GM23248 (cell line): ENCODE measurements at regions not wholly inside any gene's neighbourhood (a gene's known extent, or its start where the extent isn't known, plus 50 kb on each side); places are given as distances from the start of the nearest gene placed in this dataset.
"Not testable (repeated sequence)": the region's sequence is repeated elsewhere in the genome, so short reads cannot be mapped to it uniquely, and the experiment has no call there.

Experiments used
- DNase-seq: peaks from one replicate; pipeline ENCODE4 v3.0.0-alpha.2; 2015
- H2AFZ ChIP-seq: fragments of 200-600 bp; sonication (generic); 2 replicates; pipeline ENCODE4 v1.6.1; 2016; ENCODE audit warnings: antibody characterized with exemption
- H3F3A ChIP-seq: fragments of 200-600 bp; sonication (generic); 2 replicates; pipeline ENCODE4 v1.6.1; 2016; ENCODE audit warnings: mild to moderate bottlenecking, antibody characterized with exemption, mixed run types; ENCODE audit not compliant: insufficient read depth
- H3K27ac ChIP-seq: fragments of 200-600 bp; sonication (generic); 2 replicates; pipeline ENCODE4 v1.5.1; 2016; ENCODE audit warnings: mild to moderate bottlenecking
- H3K27me3 ChIP-seq: fragments of 200-600 bp; sonication (generic); replicated peaks from 2 replicates; pipeline ENCODE4 v1.6.1; 2016; ENCODE audit warnings: mild to moderate bottlenecking; ENCODE audit not compliant: insufficient read depth
- H3K36me3 ChIP-seq: fragments of 200-600 bp; sonication (generic); 2 replicates; pipeline ENCODE4 v1.6.1; 2016; ENCODE audit warnings: low read depth, mild to moderate bottlenecking
- H3K4me1 ChIP-seq: fragments of 200-600 bp; sonication (generic); 2 replicates; pipeline ENCODE4 v1.6.1; 2016; ENCODE audit warnings: mild to moderate bottlenecking; ENCODE audit not compliant: insufficient read depth
- H3K4me2 ChIP-seq: fragments of 200-600 bp; sonication (generic); one replicate; pipeline ENCODE4 v1.6.1; 2016; ENCODE audit warnings: mild to moderate bottlenecking; ENCODE audit not compliant: unreplicated experiment
- H3K4me3 ChIP-seq: fragments of 200-600 bp; sonication (generic); 2 replicates; pipeline ENCODE4 v1.5.1; 2016; ENCODE audit warnings: mild to moderate bottlenecking
- H3K79me2 ChIP-seq: fragments of 200-600 bp; sonication (generic); 2 replicates; pipeline ENCODE4 v1.6.1; 2016; ENCODE audit warnings: mild to moderate bottlenecking; ENCODE audit not compliant: insufficient read depth
- H3K9ac ChIP-seq: fragments of 200-600 bp; sonication (generic); 2 replicates; pipeline ENCODE4 v1.6.1; 2016; ENCODE audit warnings: mild to moderate bottlenecking
- H3K9me2 ChIP-seq: fragments of 200-600 bp; sonication (generic); 2 replicates; pipeline ENCODE4 v1.6.1; 2016; ENCODE audit warnings: mixed run types, mild to moderate bottlenecking, moderate library complexity; ENCODE audit not compliant: insufficient read depth
- H3K9me3 ChIP-seq: fragments of 200-600 bp; sonication (generic); one replicate; pipeline ENCODE4 v1.6.1; 2017; ENCODE audit warnings: low read depth
- H4K20me1 ChIP-seq: fragments of 200-600 bp; sonication (generic); 2 replicates; pipeline ENCODE4 v1.6.0; 2016; ENCODE audit not compliant: insufficient read depth
- EZH2 ChIP-seq: fragments of 200-600 bp; sonication (generic); IDR thresholded peaks from 2 replicates; pipeline ENCODE4 v1.6.1; 2018; ENCODE audit warnings: antibody characterized with exemption, mild to moderate bottlenecking; ENCODE audit not compliant: insufficient read depth, poor library complexity, severe bottlenecking
- EZH2phosphoT487 ChIP-seq: fragments of 200-600 bp; sonication (generic); IDR thresholded peaks from 2 replicates; pipeline ENCODE4 v1.6.1; 2018; ENCODE audit warnings: antibody characterized with exemption, moderate library complexity, mild to moderate bottlenecking, low read depth; ENCODE audit not compliant: insufficient read depth
- WGBS, 2 experiments: methylation state at CpG; one replicate each; pipeline ENCODE4 v1.1.6; 2015 to 2017; ENCODE audit warnings: low lambda C conversion rate in 2 of 2, low coverage in 1 of 2; ENCODE audit errors: missing lambda C conversion rate in 2 of 2; 5-methylcytosine and 5-hydroxymethylcytosine counted together
- in situ Hi-C: fragments of 300-500 bp; cut with MboI; formaldehyde crosslinking; loops from 2 replicates; pipeline ENCODE4 v1.15.0; 2020

- H4K20me1 ChIP-seq, result no peaks in the 10 kb centered on the region
- no peaks in the 10 kb centered on the region for H3K9me3 ChIP-seq
- no peak overlapping the region for H3K4me2 ChIP-seq
- no peak overlapping the region for H3K4me3 ChIP-seq
- in situ Hi-C loops, result no loop called here
- H2AFZ ChIP-seq, result no peak overlapping the region
- WGBS, 2 experiments, result 25 to 33% methylated on average over 1 of the region's 1 CpG
- H3K27me3 ChIP-seq, result no peaks in the 10 kb centered on the region
- peaks cover 14% of the 10 kb centered on the region; the same call in 1 of the 2 replicates for H3K4me1 ChIP-seq
- H3K79me2 ChIP-seq, result no peaks in the 10 kb centered on the region
- peaks cover 26% of the 10 kb centered on the region for H3F3A ChIP-seq
- no peaks in the 10 kb centered on the region for H3K36me3 ChIP-seq
- no peak overlapping the region for H3K27ac ChIP-seq
- no peak for DNase-seq
- no peak overlapping the region for H3K9ac ChIP-seq
- TF ChIP-seq EZH2phosphoT487 (no peak), EZH2 (no peak)
- no peaks in the 10 kb centered on the region for H3K9me2 ChIP-seq
Observed at GRCh38 chr5:142527234-142527633, 158.7 kb downstream of the FGF1 start.

- Histone ChIP-seq H3K9me2 (no peaks in the 10 kb centered on the region), H3K36me3 (no peaks in the 10 kb centered on the region), H3K4me1 (peaks cover 7% of the 10 kb centered on the region), H3K4me3 (no peak overlapping the region), H3K27me3 (no peaks in the 10 kb centered on the region), H4K20me1 (no peaks in the 10 kb centered on the region), H3K9ac (no peak overlapping the region), H3K27ac (no peak overlapping the region), H3K4me2 (no peak overlapping the region), H3F3A (0 out of 2 replicates have a peak, but pooled peaks cover 5% of the 10 kb centered on the region), H3K79me2 (no peaks in the 10 kb centered on the region), H3K9me3 (no peaks in the 10 kb centered on the region), H2AFZ (no peak overlapping the region)
- no peak for TF ChIP-seq EZH2phosphoT487
- TF ChIP-seq EZH2, result no peak
- 70 to 83% methylated on average over 3 to 6 of the region's 6 CpGs for WGBS, 2 experiments
- DNase-seq, result no peak
- in situ Hi-C loops, result no loop called here
Observed at GRCh38 chr5:142522983-142523382, 162.9 kb downstream of the FGF1 start.

- H3K4me1 ChIP-seq, result peaks cover 7% of the 10 kb centered on the region
- H3F3A ChIP-seq, result no peaks in the 10 kb centered on the region
- TF ChIP-seq EZH2, result no peak
- no peak for TF ChIP-seq EZH2phosphoT487
- no peak overlapping the region for H3K27ac ChIP-seq
- WGBS, 2 experiments, result 71 to 78% methylated on average over 7 of the region's 7 CpGs
- no peak overlapping the region for H3K9ac ChIP-seq
- no peaks in the 10 kb centered on the region for H4K20me1 ChIP-seq
- H3K4me2 ChIP-seq, result no peak overlapping the region
- no peaks in the 10 kb centered on the region for H3K36me3 ChIP-seq
- no peak for DNase-seq
- in situ Hi-C loops, result no loop called here
- H3K27me3 ChIP-seq, result no peaks in the 10 kb centered on the region
- H3K4me3 ChIP-seq, result no peak overlapping the region
- H3K79me2 ChIP-seq, result no peaks in the 10 kb centered on the region
- no peaks in the 10 kb centered on the region for H3K9me2 ChIP-seq
- no peak overlapping the region for H2AFZ ChIP-seq
- no peaks in the 10 kb centered on the region for H3K9me3 ChIP-seq
Observed at GRCh38 chr5:142521706-142522105, 164.2 kb downstream of the FGF1 start.

- no peaks in the 10 kb centered on the region for H3K9me2 ChIP-seq
- in situ Hi-C loops, result no loop called here
- no peaks in the 10 kb centered on the region for H3K36me3 ChIP-seq
- 60 to 76% methylated on average over 2 of the region's 2 CpGs for WGBS, 2 experiments
- H3K79me2 ChIP-seq, result no peaks in the 10 kb centered on the region
- TF ChIP-seq EZH2phosphoT487, result no peak
- TF ChIP-seq EZH2, result no peak
- no peak overlapping the region for H2AFZ ChIP-seq
- peak; percentile 9 for DNase-seq
- H3K27me3 ChIP-seq, result no peaks in the 10 kb centered on the region
- no peak overlapping the region for H3K9ac ChIP-seq
- peaks cover 7% of the 10 kb centered on the region for H3K4me1 ChIP-seq
- no peak overlapping the region for H3K4me3 ChIP-seq
- H3K27ac ChIP-seq, result no peak overlapping the region
- H4K20me1 ChIP-seq, result no peaks in the 10 kb centered on the region
- no peaks in the 10 kb centered on the region for H3K9me3 ChIP-seq
- no peaks in the 10 kb centered on the region for H3F3A ChIP-seq
- no peak overlapping the region for H3K4me2 ChIP-seq
Observed at GRCh38 chr5:142520885-142521284, 165.0 kb downstream of the FGF1 start.

GRCh38 chr5:142519913-142520312 lies 166.0 kb downstream of the FGF1 start:
- H3K4me1 ChIP-seq, H3K27ac ChIP-seq, DNase-seq, H2AFZ ChIP-seq, H4K20me1 ChIP-seq, H3K4me3 ChIP-seq, H3F3A ChIP-seq, H3K27me3 ChIP-seq, H3K9ac ChIP-seq, H3K4me2 ChIP-seq, H3K79me2 ChIP-seq, H3K36me3 ChIP-seq, H3K9me2 ChIP-seq, in situ Hi-C loops, H3K9me3 ChIP-seq: not testable (repeated sequence)
- 88% methylated on average over 1 of the region's 1 CpG for WGBS, 2 experiments
